HG02571 (cell line): ENCODE measurements at regions not wholly inside any gene's neighbourhood (a gene's known extent, or its start where the extent isn't known, plus 50 kb on each side); places are given as distances from the start of the nearest gene placed in this dataset.

ENCODE experiments used
- ATAC-seq: cut with Tn5 transposase; IDR thresholded peaks from one replicate; pipeline ENCODE4 v1.9.1; 2021; ENCODE audit warnings: mild to moderate bottlenecking, moderate library complexity; ENCODE audit not compliant: unreplicated experiment

DNA sequence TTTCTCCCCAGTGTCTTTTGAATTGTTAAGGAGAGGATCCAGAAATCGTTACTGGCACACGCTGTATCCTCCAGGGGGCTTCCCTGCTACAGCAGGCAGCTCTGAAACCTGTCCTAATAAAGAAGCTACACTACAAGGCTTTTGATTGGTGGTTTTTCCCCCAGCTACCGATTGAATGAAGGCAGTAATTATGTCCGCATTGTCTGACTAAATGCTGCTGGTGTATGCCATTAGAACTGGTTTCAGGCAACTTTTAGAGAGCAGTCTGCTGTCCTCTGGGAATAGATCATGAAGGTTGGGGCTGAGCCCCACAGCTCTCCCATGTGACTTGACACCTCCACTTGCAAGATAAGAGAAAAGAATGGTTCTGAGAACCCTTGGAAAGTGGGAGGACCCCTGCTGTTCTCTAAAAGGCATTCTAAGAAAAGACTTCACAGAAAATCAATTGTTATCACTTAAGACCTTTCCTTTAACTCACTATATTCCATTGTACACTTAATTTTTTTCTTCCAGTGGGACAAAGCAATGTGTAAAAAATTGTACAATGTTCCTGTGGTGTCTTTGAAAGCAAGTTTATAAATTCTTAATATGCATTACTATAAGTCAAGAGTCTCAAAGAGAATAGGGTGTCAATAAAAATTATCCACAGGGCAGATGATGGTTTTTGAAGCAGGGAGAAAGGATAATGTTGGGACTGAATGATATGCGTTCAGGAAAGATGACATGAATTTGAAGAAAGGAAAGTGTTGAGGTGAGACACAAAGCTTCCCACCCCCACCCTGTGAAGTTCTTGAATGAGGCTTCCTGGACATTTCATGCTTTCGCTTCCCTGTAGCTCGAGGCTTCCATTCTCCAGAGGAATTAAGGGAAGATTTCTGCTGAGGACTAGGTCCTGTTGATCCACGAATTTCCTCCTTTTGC lies 53.0 kb upstream of the DAZL start:
- ATAC-seq = no peak

DNA sequence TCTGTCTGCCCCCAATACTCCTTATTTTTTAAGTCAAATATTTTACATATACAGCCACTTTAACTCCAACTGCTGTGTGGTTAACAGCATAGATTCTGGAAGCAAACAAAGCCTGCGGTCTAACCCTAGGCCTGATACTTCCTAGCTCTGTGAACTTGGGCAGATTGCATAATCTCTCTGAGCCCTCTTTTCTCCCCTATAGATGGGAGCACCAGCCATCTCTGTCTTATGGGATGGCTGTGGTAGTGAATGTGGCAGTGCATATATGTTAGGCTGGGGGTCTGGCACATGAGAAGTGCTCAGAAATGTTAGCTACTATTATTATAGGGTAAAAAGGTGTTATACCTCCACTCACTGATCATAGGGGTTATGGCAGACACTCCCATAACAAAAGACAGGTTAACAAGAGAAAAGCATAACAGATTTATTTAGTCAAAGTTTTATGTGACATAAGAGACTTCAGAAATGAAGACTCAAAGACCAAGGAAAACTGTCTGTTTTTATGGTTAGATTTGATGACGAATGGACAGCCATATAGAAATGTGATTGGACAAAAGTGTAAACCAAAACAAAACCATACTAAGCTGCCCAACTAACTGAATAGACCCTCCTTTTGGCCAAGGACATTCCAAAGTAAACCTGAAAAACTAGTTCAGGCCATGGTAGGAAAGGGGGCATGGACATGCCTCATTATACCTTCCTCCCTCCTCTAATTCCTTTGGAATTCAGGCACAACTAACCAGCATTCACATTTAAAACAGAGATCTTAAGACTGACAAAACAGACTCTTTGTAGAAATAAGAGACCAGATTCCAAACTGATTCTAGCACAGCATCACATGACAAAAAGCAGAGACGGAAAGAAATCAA lies 53.9 kb upstream of the DAZL start:
- no peak for ATAC-seq

DNA sequence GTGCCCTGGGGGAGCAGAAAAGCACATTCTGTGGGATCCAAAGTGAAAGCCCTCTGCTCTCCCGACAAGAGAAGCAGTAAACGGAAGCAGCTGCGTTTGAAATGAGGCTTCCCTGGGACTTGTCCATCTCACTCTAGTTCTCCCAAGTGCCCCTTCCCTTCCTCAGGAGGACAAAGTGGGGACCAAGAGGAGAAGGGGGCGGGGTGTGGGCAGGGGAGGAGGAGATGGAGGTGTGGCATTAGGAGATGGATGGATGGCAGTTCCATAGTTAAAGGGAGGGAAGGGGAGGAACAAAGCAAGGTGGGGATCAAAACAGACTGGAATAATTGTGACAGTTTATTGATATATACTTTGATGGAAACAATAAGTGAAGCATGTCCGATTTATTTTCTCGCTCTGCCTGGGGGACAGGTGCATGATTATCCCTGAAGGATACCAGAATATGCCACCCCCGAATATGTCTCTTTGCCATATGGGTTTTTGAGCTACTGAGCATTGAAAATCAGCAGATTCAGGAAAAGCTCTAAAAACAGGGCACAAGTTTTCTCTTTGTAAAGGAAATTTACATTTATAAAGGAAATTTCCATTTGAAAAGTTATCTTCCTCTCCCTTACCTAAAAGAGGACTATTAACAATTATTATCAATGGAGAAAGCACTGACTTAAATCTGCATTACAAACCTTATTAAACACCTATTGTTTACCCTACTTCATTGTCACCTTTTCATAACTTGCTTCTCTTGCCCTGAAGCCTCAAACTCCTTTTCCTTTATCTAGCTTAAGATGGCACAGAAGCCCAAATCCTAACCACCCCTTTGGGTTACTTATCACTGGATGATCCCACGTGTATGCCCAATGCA lies 58.9 kb upstream of the DAZL start:
- no peak for ATAC-seq

DNA sequence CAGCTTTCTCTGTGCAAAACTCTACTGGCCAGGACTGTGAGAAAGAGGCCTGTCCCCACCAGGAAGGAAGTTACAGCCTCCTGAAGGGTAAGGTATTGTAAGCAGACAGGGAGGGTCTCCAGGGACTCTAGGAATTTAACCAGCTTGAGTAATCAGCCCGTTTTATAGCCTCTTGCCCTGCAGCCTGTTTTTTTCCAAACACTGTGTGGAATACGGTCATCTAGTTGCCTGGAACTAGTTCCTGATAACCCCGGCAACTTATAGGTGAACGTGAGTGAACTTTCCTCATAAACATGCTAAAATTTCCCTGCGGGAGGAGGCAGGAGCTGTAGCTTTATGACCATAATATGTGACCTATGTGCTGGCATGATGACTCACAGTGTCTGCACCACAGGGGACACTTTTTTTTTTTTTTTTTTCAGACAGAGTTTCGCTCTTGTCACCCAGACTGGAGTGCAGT lies 60.1 kb upstream of the DAZL start:
- ATAC-seq = no peak

DNA sequence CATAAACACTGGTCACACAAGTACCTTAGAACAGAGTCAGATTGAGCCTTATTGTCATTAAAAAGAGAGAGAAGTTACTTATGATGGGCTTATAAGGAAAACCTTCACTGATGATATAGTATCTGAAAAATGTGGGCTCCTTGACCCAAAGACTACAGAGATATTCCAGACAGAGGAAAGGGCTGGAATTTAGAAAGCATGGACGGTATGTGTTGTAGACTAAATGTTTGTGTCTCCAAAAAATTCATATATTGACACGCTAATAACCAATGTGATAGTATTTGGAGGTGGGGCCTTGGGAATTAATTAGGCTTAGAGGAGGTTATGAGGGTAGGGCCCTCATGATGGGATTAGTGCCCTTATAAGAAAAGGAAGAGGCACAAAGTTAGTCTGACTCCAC lies 61.0 kb upstream of the DAZL start:
- no peak for ATAC-seq

DNA sequence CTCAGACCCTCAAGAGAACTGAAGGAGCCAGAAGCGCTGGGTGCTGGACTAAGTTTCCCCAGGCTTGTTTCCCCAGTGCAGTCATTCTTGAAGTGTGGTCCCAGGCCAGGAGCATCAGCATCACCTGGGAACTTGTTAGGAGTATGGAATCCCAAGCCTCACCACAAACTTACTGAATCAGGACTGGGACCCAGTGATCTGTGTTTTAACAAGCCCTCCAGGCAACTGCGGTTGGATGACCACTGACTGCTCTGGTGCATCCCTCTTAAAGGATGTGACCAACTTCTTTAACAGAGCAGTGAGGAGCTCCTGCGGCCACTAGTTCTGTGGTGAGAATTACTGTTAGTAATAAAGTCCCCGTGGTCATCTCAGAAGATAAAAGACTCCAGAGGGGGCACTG lies 62.4 kb upstream of the DAZL start:
- no peak for ATAC-seq

DNA sequence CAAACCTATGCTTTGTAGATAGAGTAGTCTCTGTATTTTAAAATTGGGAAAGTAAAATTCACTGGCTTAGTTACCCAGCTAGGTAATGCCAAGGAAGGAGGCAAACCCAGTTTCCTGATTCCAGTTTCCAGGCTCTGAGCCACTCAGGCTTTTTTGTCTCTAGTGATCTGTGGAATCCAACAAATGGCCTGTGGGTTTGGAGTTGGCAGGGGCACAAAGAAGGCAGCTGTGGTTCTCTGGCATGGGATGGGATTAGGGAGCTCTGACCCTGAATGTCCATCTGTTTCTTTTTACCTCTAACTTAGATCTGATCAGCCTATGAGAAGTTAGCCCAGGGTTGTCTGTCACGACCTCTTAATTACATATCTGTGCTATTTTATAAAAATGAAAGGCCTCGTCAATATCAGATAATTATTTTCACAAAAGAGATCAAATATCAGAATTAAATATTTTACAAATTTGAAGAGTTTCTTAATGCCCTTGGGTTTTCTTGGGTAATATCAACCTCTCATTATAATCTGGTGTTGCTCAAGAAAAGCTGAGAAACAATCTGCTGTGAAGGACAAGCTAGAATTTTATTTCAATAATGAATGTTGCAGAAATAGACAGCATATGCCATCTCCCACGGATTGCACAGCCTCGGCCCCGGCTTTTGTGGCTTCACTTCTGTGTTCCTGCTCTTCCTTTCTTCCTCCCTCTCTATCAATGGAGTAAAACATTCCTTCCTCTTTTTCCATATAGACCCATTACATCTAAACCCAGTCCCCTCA lies 63.7 kb upstream of the DAZL start:
- no peak for ATAC-seq

DNA sequence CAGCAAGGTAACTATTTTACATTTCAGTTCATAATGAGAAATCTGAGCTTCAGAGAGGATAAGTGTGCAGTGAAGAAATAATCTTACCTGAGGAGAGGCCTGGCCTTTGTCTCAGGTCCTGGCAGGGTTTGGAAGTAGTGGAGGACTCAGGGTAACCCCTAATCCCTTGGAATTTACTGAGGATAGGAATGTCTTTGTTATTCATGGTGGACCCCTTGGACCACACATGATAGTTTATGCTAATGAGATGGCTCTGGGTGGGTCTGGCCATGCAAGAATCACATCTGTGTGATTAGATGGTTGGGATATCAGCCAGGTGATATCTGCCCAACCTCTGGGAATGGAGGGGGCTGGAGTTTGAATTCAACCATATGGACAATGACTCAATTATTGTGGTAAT lies 65.0 kb upstream of the DAZL start:
- ATAC-seq = no peak

DNA sequence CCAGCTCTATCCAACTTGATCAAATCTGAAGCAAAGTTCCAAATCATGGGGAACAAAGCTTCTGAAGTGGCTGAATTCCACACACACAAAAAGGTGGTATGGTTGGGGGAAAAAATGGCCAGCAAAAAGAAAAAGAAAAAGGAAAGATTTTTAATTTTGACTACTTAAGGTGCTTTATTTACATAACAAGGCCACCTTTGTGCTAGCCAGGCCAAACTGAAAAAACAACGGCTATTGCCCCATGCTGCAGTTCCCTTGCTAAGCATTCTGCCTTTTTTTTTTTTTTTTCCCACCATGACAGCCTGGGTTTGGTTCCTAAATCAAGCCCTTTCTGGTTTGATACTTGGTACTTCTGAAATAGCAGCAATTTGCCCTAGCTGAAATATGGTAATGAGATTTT lies 66.5 kb upstream of the DAZL start:
- ATAC-seq = no peak

DNA sequence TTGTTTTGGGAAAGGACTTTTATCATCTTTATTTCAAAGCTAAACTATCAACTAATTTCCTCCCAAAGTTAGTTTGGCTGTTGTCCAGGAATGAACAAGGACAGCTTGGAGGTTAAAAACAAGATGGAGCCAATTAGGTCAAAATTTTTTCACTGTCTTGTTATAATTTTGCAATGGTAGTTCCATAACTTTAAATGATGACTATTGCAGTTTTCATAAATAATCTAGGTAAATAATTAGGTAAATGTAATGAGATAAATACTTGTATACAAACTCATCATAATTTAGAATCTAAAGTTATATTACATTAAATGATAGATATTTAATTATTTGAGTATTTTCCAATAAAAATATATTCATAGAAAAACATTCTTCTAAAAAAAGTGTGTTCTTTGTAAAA lies 68.3 kb upstream of the DAZL start:
- no peak for ATAC-seq

DNA sequence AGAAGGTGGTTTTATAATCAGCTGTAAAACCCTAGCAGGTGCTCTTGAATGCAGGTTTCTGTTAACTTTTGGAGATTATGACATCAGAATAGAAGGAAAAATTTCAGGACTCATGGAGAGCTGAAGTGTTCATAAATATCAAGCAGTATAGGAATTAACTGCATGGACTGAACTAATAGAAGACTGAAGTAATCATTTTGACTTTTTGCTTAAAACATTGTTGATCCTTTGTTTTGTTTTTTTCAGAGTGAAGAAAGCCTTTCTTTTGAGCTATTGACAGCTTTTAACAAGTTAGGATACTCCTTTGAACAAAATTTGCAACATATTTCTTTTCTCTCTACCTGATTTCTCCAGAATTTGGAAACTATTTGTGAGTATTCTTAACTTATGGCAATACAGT lies 70.6 kb upstream of the DAZL start:
- no peak for ATAC-seq

DNA sequence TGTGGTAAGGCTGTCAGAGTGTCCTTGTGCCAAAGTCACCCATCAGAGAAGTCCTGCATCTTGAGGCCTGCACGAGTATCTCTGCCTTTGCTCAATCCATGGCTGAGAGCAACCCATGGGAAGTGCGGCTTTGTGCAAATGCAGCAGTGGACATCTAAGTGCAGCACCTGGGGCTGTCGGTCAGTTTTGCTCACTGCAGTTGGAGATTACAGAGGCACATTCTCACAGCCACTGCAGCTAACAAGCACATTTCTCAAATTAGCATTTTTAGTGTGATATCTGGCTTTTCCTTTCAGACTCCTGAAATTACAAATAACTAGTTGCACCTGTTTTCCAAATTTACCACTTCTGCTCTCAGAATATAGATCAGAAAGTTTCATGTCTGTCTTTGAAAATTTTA lies 81.5 kb upstream of the DAZL start:
- ATAC-seq = no peak

DNA sequence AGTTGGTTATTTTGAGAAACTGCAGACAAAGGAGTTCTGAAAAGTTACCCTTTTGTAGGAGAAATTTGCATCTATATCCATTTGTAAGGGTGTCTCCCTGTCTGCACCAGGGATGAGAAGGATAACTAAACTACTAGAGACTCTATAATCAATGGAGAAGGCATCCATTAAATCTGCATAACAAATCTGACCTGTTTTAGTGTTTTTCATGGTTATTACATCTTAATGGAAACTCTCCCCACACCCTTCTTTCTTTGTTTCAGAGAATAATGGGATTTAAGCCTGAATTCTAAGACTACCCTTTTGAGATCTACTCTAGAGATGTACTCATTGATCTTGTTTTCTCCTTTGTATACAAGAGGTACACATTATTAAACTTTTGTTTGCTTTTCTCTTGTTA lies 82.0 kb upstream of the DAZL start:
- ATAC-seq = no peak

DNA sequence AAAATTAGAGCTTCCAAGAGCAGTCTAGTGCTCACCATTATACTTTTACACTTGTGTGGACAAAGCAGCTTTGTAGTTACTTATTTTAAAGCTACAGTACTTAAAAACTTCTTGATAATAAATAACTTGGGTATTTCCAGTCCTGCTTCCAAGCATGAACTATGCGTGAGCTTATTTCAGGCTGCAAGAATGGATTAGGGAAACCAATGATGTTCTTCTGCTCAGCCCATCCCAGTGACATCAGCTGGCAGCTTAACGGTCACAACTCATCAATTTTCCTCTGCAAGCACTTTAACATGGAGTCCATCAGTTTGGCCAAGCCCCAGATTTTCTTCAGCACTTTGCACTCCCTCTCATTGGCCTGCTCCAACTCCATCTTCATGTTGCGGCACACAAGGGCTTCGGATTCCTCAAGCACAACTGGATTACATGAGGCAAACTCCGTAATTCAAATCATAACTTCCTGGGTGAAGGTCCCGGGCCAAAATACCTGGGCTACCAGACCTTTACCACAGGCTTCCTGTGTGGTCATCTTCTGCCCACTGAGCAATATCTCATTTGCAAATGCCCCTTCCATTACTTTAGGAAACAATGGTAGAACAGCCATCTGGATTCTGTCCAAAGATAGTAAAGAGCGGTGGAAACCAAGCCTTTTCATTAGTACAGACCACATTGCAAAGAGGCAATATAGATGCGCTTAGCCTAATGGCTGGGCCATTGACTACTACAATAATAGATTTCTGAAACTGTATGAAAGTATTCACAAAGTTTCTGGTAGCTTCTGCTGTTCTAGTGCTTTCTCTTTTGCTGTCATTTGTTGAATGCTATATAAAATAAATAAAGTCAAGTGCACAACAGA lies 87.5 kb upstream of the DAZL start:
- no peak for ATAC-seq

DNA sequence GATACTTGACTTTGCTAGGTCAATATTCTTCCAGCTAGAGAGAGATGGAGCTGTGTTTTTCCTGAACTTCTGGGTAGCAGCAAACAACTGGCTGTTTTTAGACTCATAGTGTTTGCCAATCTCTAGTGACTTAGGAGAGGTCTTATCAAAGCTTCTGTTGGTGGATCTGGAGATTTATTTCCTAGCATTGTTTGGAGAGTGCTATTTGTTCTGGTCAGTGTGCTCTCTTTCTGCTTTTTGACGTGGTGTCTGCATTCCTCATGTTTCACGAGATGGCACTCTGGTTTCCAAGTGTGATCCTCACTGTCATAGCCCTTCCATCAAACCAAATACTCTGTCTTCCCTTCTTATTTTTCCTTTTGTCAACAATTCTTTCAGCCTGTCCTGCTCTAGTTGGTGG lies 88.6 kb upstream of the DAZL start:
- no peak for ATAC-seq

DNA sequence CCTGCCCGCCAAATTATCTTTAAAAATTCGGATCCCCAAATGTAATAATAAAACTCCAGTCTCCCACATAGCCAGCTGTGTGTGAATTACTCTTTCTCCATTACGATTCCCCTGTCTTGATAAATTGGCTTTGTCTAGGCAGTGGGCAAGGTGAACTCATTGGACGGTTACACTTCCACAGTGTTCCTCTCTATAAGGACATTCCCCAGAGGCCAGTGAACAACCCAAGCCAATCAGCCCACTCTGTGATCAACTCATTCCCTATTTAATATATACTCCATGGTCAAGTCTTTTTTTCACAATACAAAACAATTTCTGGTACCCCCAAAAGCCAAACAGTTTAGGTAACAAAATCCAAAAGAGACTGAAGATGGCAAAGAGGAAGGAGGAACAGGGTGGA lies 90.5 kb upstream of the DAZL start:
- ATAC-seq = no peak

DNA sequence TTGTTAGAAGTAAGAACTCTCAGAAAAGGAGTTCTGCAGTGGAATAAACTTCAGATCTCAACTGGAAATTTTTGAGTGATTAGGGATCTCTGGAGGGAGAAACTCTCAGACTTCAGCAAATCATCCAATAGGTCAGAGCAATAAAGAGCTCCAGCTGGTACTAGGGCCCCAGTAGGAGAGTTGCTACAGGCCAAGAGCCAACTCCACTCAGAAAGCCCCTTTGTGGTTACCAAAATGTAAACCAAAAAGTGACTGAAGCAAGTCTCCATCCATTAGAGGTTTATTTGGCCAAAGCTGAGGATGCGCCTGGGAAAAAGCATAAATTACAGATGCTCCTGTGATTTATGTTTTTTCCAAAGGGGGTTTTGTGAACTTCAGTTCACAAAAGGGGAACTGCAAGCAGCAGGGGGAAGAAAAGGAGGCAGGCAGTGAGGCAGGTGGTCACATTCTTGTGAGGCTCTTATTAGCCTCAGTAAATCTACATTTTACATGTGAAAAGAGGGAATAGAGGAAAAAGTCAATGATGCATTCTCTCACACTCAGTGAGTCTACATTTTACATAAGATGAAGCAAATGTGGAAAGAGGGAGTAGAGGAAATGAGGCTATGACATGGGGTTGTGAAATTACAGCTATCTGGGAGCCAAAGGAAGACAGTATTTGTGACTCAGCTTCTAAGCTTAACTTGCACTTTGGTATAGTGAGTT lies 92.4 kb upstream of the DAZL start:
- no peak for ATAC-seq

DNA sequence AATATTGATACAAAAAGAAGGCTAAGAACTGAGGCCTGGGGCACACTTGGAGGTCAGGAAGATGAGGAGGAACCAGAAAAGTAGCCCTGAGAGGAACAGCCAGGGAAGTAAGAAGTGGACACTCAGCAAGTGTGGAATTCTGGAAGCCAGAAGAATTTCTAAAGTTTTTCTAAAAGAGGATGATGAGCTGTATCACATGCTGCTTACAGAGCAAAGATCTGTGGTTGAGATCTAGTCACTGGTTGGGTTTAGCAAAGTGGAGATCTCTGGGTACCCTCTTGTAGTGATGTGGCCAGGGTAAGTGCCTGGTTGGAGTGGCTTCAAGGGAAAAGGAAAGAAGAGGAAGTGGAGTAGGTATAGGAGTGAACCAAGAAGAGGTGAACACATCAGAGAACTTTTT lies 95.4 kb upstream of the DAZL start:
- no peak for ATAC-seq

DNA sequence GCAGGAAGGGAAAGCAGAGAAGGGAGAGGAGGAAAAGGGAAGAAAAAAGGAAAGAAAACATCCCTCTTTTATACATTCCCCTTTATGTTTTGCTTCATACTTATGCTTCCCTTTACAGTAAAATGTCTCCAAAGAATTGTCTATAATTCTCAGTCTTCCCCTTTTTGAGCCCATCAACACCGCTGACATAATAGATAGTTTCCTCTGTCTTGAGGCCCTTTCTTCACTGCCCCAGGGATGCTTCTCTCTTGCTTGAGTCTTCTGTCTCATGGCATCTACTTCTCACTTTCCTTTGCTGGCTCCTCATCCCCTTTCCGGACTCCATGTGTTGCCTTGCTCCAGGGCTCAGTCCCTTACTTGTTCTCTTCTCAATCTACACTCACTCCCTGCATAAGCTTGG lies 99.7 kb upstream of the DAZL start:
- no peak for ATAC-seq
